Activated CD4-positive, alpha-beta T cell treated with anti-CD3 and anti-CD28 coated beads for 36 hours (primary cell): ENCODE measurements at regions not wholly inside any gene's neighbourhood (a gene's known extent, or its start where the extent isn't known, plus 50 kb on each side); places are given as distances from the start of the nearest gene placed in this dataset.

ENCODE experiments used
- ATAC-seq: fragments of 200-7000 bp; cut with Tn5 transposase; one replicate; pipeline ENCODE4 v1.10.0; 2021; ENCODE audit warnings: mild to moderate bottlenecking, moderate library complexity
- CTCF ChIA-PET: fragments of 350-600 bp; sonication (Branson Sonifier 250); formaldehyde crosslinking; loops from one replicate; lab custom pipeline; 2021; ENCODE audit warnings: antibody characterized with exemption; lab: Charles Lee
- POLR2A ChIA-PET: fragments of 350-600 bp; sonication (Branson Sonifier 250); formaldehyde crosslinking; loops from one replicate; lab custom pipeline; 2021; ENCODE audit warnings: antibody characterized with exemption, inconsistent platforms; lab: Charles Lee
- DNase-seq: peaks from one replicate; pipeline ENCODE4 v3.0.0-alpha.2; 2020
- H3K27ac Mint-ChIP-seq: one replicate; pipeline ENCODE4 v1.8.0; 2021; ENCODE audit warnings: mixed read lengths
- H3K27me3 Mint-ChIP-seq: one replicate; pipeline ENCODE4 v1.8.0; 2021; ENCODE audit warnings: mixed read lengths
- H3K36me3 Mint-ChIP-seq: one replicate; pipeline ENCODE4 v1.8.0; 2021; ENCODE audit warnings: low read depth, mixed read lengths
- H3K4me1 Mint-ChIP-seq: one replicate; pipeline ENCODE4 v1.8.0; 2021; ENCODE audit warnings: mixed read lengths
- H3K4me3 Mint-ChIP-seq: one replicate; pipeline ENCODE4 v1.8.0; 2021; ENCODE audit warnings: mild to moderate bottlenecking, moderate library complexity, mixed read lengths
- H3K9me3 Mint-ChIP-seq: one replicate; pipeline ENCODE4 v1.8.0; 2021; ENCODE audit warnings: low read depth, mixed read lengths
- intact Hi-C, 2 experiments: fragments of 100-400 bp; cut with DNase I in 1 of 2; cut with micrococcal nuclease in 1 of 2; formaldehyde crosslinking; loops; one replicate each; pipeline versions ENCODE4 v1.14.2 to v1.15.1; 2022 to 2024; cut with DNase I, micrococcal nuclease

- intact Hi-C loops = no loop called here
- H3K4me3 Mint-ChIP-seq = no peak overlapping the region
- DNase-seq = no peak
- POLR2A ChIA-PET = no interaction called here
- CTCF ChIA-PET = no interaction called here
- H3K27me3 Mint-ChIP-seq = no peaks in the 10 kb centered on the region
- no peaks in the 10 kb centered on the region for H3K36me3 Mint-ChIP-seq
- no peak overlapping the region for H3K27ac Mint-ChIP-seq
- H3K4me1 Mint-ChIP-seq = no peaks in the 10 kb centered on the region
- H3K9me3 Mint-ChIP-seq = no peaks in the 10 kb centered on the region
- ATAC-seq = no peak
Measured at GRCh38 chr13:85277748-85278147, 521.5 kb downstream of the SLITRK6 start.

- intact Hi-C loops = no loop called here
- Mint-ChIP-seq H3K9me3 (peaks cover 8% of the 10 kb centered on the region), H3K4me3 (no peak overlapping the region), H3K27ac (no peak overlapping the region), H3K27me3 (no peaks in the 10 kb centered on the region), H3K4me1 (no peaks in the 10 kb centered on the region), H3K36me3 (no peaks in the 10 kb centered on the region)
- CTCF ChIA-PET = no interaction called here
- POLR2A ChIA-PET = no interaction called here
- DNase-seq = no peak
- ATAC-seq = no peak
Measured at GRCh38 chr13:85266771-85267170, 532.4 kb downstream of the SLITRK6 start.

- intact Hi-C loops = no loop called here
- ATAC-seq (no peak), DNase-seq (no peak)
- H3K9me3 Mint-ChIP-seq = peaks cover 4% of the 10 kb centered on the region
- ChIA-PET CTCF (no interaction called here), POLR2A (no interaction called here)
- H3K27me3 Mint-ChIP-seq = no peaks in the 10 kb centered on the region
- no peak overlapping the region for H3K27ac Mint-ChIP-seq
- H3K4me1 Mint-ChIP-seq = no peaks in the 10 kb centered on the region
- no peak overlapping the region for H3K4me3 Mint-ChIP-seq
- H3K36me3 Mint-ChIP-seq = no peaks in the 10 kb centered on the region
Measured at GRCh38 chr13:85266331-85266730, 532.9 kb downstream of the SLITRK6 start.

GRCh38 chr13:85265296-85265695 lies 533.9 kb downstream of the SLITRK6 start:
- H3K9me3 Mint-ChIP-seq = peaks cover 3% of the 10 kb centered on the region
- H3K36me3 Mint-ChIP-seq = no peaks in the 10 kb centered on the region
- intact Hi-C loops = no loop called here
- no peaks in the 10 kb centered on the region for H3K4me1 Mint-ChIP-seq
- H3K27me3 Mint-ChIP-seq = no peaks in the 10 kb centered on the region
- no peak for ATAC-seq
- ChIA-PET CTCF (interaction anchor here (0.6 kb wide), 1 partner anchor 424 kb away, joined by 4 read pairs; no protein-coding TSS in a partner anchor), POLR2A (no interaction called here)
- no peak overlapping the region for H3K4me3 Mint-ChIP-seq
- DNase-seq = no peak
- no peak overlapping the region for H3K27ac Mint-ChIP-seq

- Mint-ChIP-seq H3K36me3 (no peaks in the 10 kb centered on the region), H3K9me3 (no peaks in the 10 kb centered on the region), H3K4me3 (no peak overlapping the region), H3K27me3 (no peaks in the 10 kb centered on the region), H3K4me1 (no peaks in the 10 kb centered on the region), H3K27ac (no peak overlapping the region)
- DNase-seq (no peak), ATAC-seq (no peak)
- POLR2A ChIA-PET = no interaction called here
- CTCF ChIA-PET = no interaction called here
- intact Hi-C loops = no loop called here
Measured at GRCh38 chr13:85262499-85262898, 536.7 kb downstream of the SLITRK6 start.

GRCh38 chr13:85261757-85262346 lies 537.4 kb downstream of the SLITRK6 start:
- DNase-seq = no peak
- CTCF ChIA-PET = no interaction called here
- Mint-ChIP-seq H3K4me3 (no peak overlapping the region), H3K27me3 (no peaks in the 10 kb centered on the region), H3K4me1 (no peaks in the 10 kb centered on the region), H3K27ac (no peak overlapping the region), H3K36me3 (no peaks in the 10 kb centered on the region), H3K9me3 (no peaks in the 10 kb centered on the region)
- intact Hi-C loops = no loop called here
- no peak for ATAC-seq
- POLR2A ChIA-PET = no interaction called here

- no peaks in the 10 kb centered on the region for H3K4me1 Mint-ChIP-seq
- no peaks in the 10 kb centered on the region for H3K36me3 Mint-ChIP-seq
- H3K9me3 Mint-ChIP-seq = no peaks in the 10 kb centered on the region
- ChIA-PET CTCF (no interaction called here), POLR2A (no interaction called here)
- H3K4me3 Mint-ChIP-seq = no peak overlapping the region
- H3K27ac Mint-ChIP-seq = no peak overlapping the region
- intact Hi-C loops = no loop called here
- DNase-seq = no peak
- no peak for ATAC-seq
- H3K27me3 Mint-ChIP-seq = no peaks in the 10 kb centered on the region
Measured at GRCh38 chr13:85260896-85261295, 538.3 kb downstream of the SLITRK6 start.

GRCh38 chr13:85255978-85256377 lies 543.2 kb downstream of the SLITRK6 start:
- H3K4me3 Mint-ChIP-seq = no peak overlapping the region
- ATAC-seq (no peak), DNase-seq (no peak)
- no peak overlapping the region for H3K27ac Mint-ChIP-seq
- ChIA-PET POLR2A (no interaction called here), CTCF (no interaction called here)
- H3K27me3 Mint-ChIP-seq = no peaks in the 10 kb centered on the region
- intact Hi-C loops = no loop called here
- H3K9me3 Mint-ChIP-seq = no peaks in the 10 kb centered on the region
- H3K4me1 Mint-ChIP-seq = no peaks in the 10 kb centered on the region
- no peaks in the 10 kb centered on the region for H3K36me3 Mint-ChIP-seq

- intact Hi-C loops = no loop called here
- DNase-seq (no peak), ATAC-seq (no peak)
- H3K27ac Mint-ChIP-seq = no peak overlapping the region
- H3K4me1 Mint-ChIP-seq = no peaks in the 10 kb centered on the region
- H3K4me3 Mint-ChIP-seq = no peak overlapping the region
- H3K36me3 Mint-ChIP-seq = no peaks in the 10 kb centered on the region
- ChIA-PET CTCF (no interaction called here), POLR2A (no interaction called here)
- no peaks in the 10 kb centered on the region for H3K27me3 Mint-ChIP-seq
- H3K9me3 Mint-ChIP-seq = no peaks in the 10 kb centered on the region
Measured at GRCh38 chr13:85254641-85255040, 544.6 kb downstream of the SLITRK6 start.

- H3K4me1 Mint-ChIP-seq = no peaks in the 10 kb centered on the region
- intact Hi-C loops = no loop called here
- no peak for ATAC-seq
- CTCF ChIA-PET = no interaction called here
- H3K36me3 Mint-ChIP-seq = no peaks in the 10 kb centered on the region
- H3K27me3 Mint-ChIP-seq = no peaks in the 10 kb centered on the region
- POLR2A ChIA-PET = no interaction called here
- no peak overlapping the region for H3K4me3 Mint-ChIP-seq
- H3K27ac Mint-ChIP-seq = no peak overlapping the region
- no peak for DNase-seq
- peaks cover 2% of the 10 kb centered on the region for H3K9me3 Mint-ChIP-seq
Measured at GRCh38 chr13:85249151-85249550, 550.1 kb downstream of the SLITRK6 start.

- Mint-ChIP-seq H3K9me3 (peaks cover 2% of the 10 kb centered on the region), H3K27me3 (no peaks in the 10 kb centered on the region), H3K27ac (no peak overlapping the region), H3K4me3 (no peak overlapping the region), H3K36me3 (no peaks in the 10 kb centered on the region), H3K4me1 (no peaks in the 10 kb centered on the region)
- intact Hi-C loops = no loop called here
- DNase-seq (no peak), ATAC-seq (no peak)
- ChIA-PET CTCF (no interaction called here), POLR2A (no interaction called here)
Measured at GRCh38 chr13:85247780-85248179, 551.4 kb downstream of the SLITRK6 start.

- Mint-ChIP-seq H3K27ac (no peak overlapping the region), H3K4me3 (no peak overlapping the region), H3K36me3 (no peaks in the 10 kb centered on the region), H3K4me1 (no peaks in the 10 kb centered on the region), H3K27me3 (no peaks in the 10 kb centered on the region), H3K9me3 (peaks cover 2% of the 10 kb centered on the region)
- ChIA-PET CTCF (no interaction called here), POLR2A (no interaction called here)
- intact Hi-C loops = no loop called here
- ATAC-seq (no peak), DNase-seq (no peak)
Measured at GRCh38 chr13:85243831-85244230, 555.4 kb downstream of the SLITRK6 start.

- intact Hi-C loops = no loop called here
- ChIA-PET POLR2A (no interaction called here), CTCF (no interaction called here)
- no peak overlapping the region for H3K4me3 Mint-ChIP-seq
- peaks cover 2% of the 10 kb centered on the region for H3K9me3 Mint-ChIP-seq
- no peaks in the 10 kb centered on the region for H3K27me3 Mint-ChIP-seq
- no peak overlapping the region for H3K27ac Mint-ChIP-seq
- H3K4me1 Mint-ChIP-seq = no peaks in the 10 kb centered on the region
- ATAC-seq = no peak
- H3K36me3 Mint-ChIP-seq = no peaks in the 10 kb centered on the region
- no peak for DNase-seq
Measured at GRCh38 chr13:85241060-85241459, 558.2 kb downstream of the SLITRK6 start.
